NCI-H1417 (cell line): ENCODE measurements at regions not wholly inside any gene's neighbourhood (a gene's known extent, or its start where the extent isn't known, plus 50 kb on each side); places are given as distances from the start of the nearest gene placed in this dataset.
A peak's percentile ranks its signal among the peaks of the same experiment; 100 is the strongest.
"Not testable (repeated sequence)": the region's sequence is repeated elsewhere in the genome, so short reads cannot be mapped to it uniquely, and the experiment has no call there.

ENCODE experiments used
- DNase-seq, 3 experiments: peaks; one replicate each; lab custom pipeline; 2025; lab: John Stamatoyannopoulos, UW

- DNase-seq = not testable (repeated sequence)
Measured at GRCh38 chr9:42656789-42657188, 473.3 kb downstream of the SPATA31A6 start.

- not testable (repeated sequence) for DNase-seq
Measured at GRCh38 chr9:42657496-42657895, 474.0 kb downstream of the SPATA31A6 start.

GRCh38 chr9:42697146-42697545, 513.7 kb downstream of the SPATA31A6 start:
- not testable (repeated sequence) for DNase-seq

- not testable (repeated sequence) for DNase-seq
Measured at GRCh38 chr9:42702890-42703289, 519.4 kb downstream of the SPATA31A6 start.

GRCh38 chr9:42724841-42725835, 541.7 kb downstream of the SPATA31A6 start:
- not testable (repeated sequence) for DNase-seq

- DNase-seq = peak; percentile 52 to 75 (median 53)
Measured at GRCh38 chr9:42743030-42743814, 559.8 kb downstream of the SPATA31A6 start.

- not testable (repeated sequence) for DNase-seq
Measured at GRCh38 chr9:42757251-42757650, 573.8 kb downstream of the SPATA31A6 start.

- DNase-seq = not testable (repeated sequence)
Measured at GRCh38 chr9:42759320-42759719, 575.9 kb downstream of the SPATA31A6 start.

GRCh38 chr9:42782201-42782600, 598.7 kb downstream of the SPATA31A6 start:
- not testable (repeated sequence) for DNase-seq

- DNase-seq = not testable (repeated sequence)
Measured at GRCh38 chr9:42792725-42793124, 609.3 kb downstream of the SPATA31A6 start.

GRCh38 chr9:42798571-42798970, 615.1 kb downstream of the SPATA31A6 start:
- DNase-seq = not testable (repeated sequence)

GRCh38 chr9:42802716-42803115, 619.3 kb downstream of the SPATA31A6 start:
- not testable (repeated sequence) for DNase-seq

GRCh38 chr9:42806674-42807073, 623.2 kb downstream of the SPATA31A6 start:
- DNase-seq = not testable (repeated sequence)

GRCh38 chr9:42821468-42821867, 638.0 kb downstream of the SPATA31A6 start:
- not testable (repeated sequence) for DNase-seq

GRCh38 chr9:42848156-42848555, 664.7 kb downstream of the SPATA31A6 start:
- not testable (repeated sequence) for DNase-seq

GRCh38 chr9:42850896-42851693, 667.6 kb downstream of the SPATA31A6 start:
- not testable (repeated sequence) for DNase-seq

- DNase-seq = not testable (repeated sequence)
Measured at GRCh38 chr9:42851701-42852100, 668.2 kb downstream of the SPATA31A6 start.

- DNase-seq = peak in 1 of 3 experiments; percentile 69
Measured at GRCh38 chr9:42852133-42852930, 668.9 kb downstream of the SPATA31A6 start.

GRCh38 chr9:42860133-42860532, 676.7 kb downstream of the SPATA31A6 start:
- DNase-seq = not testable (repeated sequence)

GRCh38 chr9:42862465-42862864, 679.0 kb downstream of the SPATA31A6 start:
- not testable (repeated sequence) for DNase-seq
